Left lobe of liver (tissue), 2 donors: ENCODE measurements at regions not wholly inside any gene's neighbourhood (a gene's known extent, or its start where the extent isn't known, plus 50 kb on each side); places are given as distances from the start of the nearest gene placed in this dataset.
A peak's percentile ranks its signal among the peaks of the same experiment; 100 is the strongest.
"Not testable (repeated sequence)": the region's sequence is repeated elsewhere in the genome, so short reads cannot be mapped to it uniquely, and the experiment has no call there.

ENCODE experiments used
- ATAC-seq: fragments of 200-7000 bp; cut with Tn5 transposase; one replicate; pipeline ENCODE4 v1.9.1; 2020; ENCODE audit warnings: mild to moderate bottlenecking, moderate library complexity
- DNase-seq: peaks from one replicate; pipeline ENCODE4 v3.0.0-alpha.2; 2020; ENCODE audit warnings: low spot score
- donor health status: DM: no; HTN: no; CAD: no; lungs with moderate emphysema.
- donor health status: DM: no; HTN: yes; CAD: no.

DNA sequence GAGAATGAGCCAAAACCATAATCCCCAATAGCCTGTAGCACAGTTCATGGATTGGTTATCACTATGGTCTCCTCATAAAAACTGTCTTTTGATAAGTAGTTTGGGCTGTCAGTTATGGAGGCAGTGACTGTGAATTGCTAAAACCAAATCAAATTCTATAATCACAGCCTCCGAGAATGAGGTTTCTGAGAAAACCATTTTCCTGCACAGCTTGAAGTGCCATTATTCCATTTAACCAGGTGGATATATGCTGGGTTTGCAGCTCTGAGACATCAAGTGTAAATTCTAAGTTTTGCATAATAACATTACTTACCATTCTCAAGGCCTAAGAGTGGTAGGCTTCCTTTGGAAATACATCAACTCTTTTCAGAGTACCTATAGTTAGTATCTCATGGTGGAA, 485.4 kb downstream of the FRK start:
- DNase-seq: no peak
- no peak for ATAC-seq

DNA sequence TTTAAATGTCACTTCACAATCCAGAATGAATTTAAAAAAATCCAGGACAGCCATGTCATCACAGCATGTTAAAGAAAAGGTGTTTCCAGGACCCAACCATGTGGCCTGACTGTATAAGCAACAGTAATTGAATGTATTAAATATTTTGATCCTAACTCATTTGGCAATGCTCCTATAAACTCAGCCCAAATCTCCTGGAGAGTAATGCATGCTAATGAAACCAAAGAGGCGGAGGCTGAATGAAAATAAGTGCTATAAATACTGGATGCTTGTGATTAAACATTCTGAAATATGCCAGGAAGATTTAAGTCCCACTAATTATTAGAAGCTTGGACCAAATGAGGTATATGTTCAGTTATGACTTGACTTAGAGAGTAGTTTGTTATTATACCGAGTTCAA, 486.8 kb downstream of the FRK start:
- ATAC-seq: no peak
- no peak for DNase-seq

DNA sequence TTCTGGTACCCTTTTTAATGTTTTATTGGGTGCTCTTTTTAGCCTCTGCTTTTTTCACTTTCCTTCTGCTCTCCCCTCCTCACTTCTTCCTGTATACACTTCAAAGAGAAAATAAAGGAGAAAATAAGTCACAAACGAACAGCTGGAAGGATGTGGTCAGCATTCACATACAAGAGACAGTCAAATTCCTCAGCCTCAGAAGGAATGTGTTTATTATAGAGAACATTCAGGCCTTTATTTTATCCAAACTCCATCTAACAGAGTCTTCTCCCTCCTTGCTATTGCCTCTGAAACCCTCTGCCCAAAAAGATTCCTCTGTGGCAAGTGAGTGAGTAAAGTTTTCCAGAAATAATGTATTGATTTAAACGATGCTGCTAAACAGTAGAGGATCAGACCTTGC, 490.4 kb downstream of the FRK start:
- no peak for DNase-seq
- no peak for ATAC-seq

DNA sequence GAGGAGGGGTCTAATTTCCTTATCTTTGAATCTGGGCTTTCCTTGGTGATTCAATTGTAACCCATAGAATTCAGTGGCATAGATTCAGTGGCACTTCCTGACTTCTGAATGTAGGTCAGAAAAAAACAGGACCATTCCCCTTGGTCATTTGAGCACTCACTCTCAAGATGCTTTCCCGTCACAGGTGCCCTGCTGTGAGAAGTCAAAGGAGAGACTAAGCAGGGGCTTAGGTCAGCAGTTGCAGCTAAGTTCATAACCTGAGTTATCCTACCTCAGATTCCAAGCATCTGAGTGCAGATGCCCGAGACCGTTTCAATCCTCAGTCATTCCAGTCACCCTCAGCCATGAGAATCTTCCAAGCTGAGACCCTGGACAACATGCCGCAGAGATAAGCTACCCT, 506.6 kb downstream of the FRK start:
- ATAC-seq (no peak), DNase-seq (no peak)

DNA sequence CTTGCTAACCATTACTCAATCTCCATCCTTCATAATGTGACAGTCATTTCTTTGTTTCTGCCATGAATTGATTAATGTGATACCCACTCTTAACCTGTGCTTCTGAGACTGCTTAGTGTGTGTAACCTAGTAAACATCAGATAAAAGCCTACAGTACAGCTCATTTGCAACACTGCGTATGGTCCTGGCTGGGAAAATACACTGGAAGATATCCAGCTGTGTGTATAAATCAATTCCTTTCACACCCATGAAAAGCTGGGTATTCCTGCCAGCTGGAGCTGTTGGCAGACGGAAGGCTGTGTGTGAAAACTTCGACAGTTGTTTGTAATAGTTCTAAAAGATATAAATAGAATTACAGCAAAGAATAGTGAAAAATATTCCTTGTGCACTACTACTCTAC, 509.2 kb downstream of the FRK start:
- ATAC-seq: peak; percentile 87
- peak; percentile 49 for DNase-seq

DNA sequence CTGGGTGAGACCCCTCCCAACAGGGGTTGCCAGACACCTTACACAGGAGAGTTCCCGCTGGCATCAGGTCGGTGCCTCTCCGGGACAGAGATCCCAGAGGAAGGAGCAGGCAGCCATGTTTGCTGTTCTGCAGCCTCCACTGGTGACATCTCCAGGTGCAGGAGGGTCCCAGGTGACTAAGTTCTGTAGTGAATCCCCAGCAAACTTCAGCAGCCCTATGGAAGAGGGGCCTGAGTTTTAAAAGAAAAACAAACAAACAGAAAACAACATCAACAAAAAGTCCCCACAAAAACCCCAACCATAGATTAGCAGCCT, 515.1 kb downstream of the FRK start:
- DNase-seq: peak; percentile 33
- no peak for ATAC-seq

DNA sequence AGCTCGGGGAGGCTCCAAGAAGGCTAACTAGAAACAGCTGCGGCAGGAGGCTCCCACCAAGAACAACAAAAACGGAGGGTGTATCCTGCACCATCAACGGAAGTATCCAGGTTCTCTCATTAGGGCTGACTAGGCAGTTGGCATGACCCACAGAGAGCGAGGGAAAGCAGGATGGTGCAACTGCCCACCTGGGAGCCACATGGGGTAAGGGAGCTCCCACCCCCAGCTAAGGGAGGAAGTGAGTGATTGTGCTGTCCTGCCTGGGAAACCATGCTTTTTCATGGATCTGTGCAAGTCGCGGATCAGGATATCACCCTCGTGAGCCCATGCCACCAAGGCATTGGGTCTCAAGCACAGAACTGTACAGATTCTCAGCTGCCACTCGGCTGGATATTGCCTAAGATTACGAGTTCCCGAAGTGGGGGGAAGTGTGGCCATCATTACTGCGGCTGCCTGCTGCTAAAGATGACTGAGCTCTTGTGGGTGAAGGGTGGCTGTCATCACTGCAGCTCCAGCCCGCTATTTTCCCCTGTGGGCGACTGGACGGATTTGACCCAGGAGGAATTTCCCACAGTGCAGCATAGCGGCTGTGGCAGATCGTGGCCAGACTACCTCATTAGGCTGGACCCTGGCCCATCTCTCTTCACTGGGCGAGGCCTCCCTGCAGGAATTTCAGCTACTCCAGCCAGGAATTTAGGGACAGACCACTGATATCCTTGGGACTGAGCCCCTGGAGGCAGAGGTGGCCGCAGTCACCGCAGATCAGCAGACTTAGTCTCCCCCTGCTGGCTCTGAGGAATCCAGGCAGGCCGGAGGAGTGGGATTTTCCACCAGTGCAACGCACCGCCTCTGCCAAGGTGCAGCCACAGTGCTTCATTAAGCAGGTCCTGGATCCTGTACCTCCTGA, 515.7 kb downstream of the FRK start:
- DNase-seq (no peak), ATAC-seq (no peak)

DNA sequence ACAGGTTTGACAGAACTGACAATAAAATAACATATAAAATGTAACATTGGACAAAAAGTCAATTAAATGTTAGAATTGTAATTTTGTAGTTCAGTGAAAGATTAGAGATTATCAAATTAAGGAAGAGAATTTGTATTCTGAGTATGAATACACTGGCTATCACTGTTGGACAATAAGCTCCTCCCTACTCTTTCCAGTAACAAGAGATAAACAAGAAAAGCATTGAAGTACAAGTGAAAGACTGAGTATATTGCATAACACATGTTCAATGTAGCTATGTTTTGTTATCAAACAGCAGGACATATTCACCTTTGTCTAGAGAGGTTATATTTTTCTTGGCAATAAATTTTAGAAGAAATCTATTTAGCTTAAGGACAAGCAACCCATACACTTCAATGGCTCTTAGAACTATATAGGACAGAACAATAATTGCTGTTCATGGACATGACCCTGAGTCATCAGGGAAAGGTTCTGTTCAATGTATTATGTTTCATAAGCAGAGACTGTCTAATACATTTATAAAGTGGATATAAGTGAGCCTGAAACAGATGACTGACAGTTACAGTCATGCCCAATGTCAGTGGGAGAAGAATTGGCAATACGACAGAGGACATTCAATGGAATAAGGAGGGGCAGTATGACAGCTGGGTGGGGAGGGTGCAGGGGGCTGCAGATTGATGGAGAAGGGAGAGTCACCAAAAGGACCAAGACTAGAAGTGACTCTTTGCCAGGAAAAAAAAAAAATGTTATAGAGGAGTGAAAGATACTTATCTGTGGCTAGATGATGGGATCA, 520.4 kb downstream of the FRK start:
- DNase-seq: no peak
- ATAC-seq: peak; percentile 22

DNA sequence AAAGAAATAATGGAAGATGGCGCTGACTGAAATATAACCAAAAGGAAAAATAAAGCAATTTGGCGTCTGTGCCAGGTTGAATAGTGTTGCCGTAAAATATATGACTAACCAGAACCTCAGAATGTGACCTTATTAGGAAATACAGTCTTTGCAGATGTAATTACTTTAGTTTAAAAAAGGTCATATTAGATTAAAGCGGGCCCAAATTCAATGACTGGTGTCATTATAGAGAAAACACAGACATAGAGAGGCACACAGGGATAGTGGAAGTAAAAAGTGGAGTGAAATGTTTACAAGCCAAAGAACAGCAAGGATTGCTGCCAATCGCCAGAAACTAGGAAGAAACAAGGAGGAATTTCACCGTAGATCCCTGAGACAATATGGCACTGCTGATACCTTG, 521.2 kb downstream of the FRK start:
- ATAC-seq: no peak

DNA sequence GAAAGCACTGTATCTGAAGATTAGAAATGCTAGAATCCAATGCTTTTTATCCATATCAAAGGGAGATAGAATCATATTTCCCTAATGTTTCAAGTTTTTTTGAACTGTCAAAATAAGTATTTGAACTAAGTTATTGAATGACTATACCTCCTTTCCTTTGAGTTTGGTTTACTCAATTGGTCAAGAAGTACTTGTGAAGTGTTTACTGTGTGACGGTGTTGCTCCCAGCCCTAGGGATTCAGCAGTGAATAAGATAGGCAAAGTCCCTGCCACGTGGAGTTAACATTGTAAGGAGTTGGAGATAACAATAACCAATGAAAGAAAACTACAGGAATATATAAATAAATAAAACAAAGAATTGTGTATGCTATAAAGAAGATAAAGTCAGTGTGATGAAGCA, 535.9 kb downstream of the FRK start:
- ATAC-seq: no peak

More for the DNA sequence above, 521.2 kb downstream of the FRK start:
- DNase-seq: no peak

DNA sequence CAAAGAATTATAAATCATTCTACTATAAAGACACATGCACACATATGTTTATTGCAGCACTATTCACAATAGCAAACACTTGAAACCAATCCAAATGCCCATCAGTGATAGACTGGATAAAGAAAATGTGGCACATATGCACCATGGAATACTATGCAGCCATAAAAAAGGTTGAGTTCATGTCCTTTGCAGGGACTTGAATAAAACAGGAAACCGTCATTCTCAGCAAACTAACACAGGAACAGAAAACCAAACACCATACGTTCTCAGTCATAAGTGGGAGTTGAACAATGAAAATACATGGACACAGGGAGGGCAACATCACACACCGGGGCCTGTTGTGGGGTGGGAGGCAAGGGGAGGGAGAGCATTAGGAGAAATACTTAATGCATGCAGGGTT, 538.9 kb downstream of the FRK start:
- not testable (repeated sequence) for ATAC-seq, DNase-seq

More for the DNA sequence above, 535.9 kb downstream of the FRK start:
- no peak for DNase-seq

DNA sequence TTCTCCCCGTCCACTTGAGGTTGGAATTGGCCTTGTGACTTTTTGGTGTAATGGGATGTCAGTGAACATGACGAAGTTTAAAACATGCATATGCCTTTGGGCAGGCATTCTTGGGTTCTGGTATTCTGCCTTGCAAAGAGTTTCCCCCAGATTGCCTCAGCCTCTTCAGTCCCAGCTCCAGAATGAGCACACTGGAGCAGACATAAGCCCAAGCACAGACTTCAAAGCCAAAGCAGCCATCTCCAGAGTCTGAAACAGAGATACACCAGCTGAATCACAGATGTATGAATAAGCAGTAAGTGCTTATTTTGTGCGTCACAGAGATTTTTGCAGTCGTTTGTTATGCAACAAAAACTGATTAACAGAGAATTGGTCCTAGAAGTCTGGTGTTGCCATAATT, 546.0 kb downstream of the FRK start:
- no peak for ATAC-seq

DNA sequence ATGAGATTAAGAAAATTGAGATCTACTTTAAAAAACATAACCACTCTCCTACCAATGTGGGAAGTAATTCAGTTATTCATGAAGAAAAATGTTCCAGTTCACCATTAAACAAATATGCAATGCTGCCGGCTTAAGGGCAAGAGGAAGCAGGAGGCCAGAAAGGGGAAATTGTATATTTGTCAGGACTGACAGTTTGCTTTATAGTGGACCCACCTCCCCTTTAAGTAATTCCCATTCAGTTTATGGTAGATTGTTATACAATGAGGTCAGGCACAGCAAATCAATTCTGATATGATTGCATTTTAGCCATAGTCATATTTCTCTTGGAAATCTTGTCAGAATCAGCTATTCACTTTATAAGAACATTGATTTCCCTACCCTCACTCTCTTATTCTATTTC, 547.8 kb downstream of the FRK start:
- ATAC-seq (no peak), DNase-seq (no peak)

More for the DNA sequence above, 546.0 kb downstream of the FRK start:
- no peak for DNase-seq

DNA sequence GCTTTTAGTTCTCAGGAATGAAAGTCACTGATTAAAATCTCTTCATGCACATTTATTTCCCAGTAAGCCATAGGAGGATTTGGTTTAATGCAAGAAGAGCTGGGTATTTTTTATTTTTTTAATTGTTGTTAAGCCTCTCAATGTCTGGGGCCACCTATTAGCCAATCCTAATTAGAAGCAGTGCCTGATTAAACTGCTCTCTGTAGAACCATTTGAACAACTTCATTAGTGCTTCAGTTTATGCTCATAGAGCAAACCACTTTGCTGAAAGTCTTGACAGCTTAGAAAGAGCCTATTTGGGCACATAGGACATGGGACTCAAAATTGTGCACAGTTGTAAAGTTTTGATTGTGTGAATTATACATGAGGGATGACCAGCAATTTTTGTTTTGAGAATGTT, 548.9 kb downstream of the FRK start:
- no peak for DNase-seq

DNA sequence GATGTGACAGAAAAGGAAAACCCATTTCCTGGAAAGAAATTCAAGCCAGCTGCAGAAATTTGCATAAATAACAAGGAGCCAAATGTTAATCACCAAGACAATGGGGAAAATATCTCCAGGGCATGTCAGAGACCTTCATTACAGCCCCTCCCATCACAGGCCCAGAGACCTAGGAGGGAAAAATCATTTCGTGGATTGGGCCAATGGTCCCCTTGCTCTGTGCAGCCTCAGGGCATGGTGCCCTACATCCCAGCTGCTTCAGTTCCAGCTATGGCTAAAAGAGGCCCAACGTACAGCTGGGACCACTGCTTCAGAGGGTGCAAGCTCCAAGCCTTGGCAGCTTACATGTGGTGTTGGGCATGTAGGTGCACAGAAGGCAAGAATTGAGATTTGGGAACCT, 558.3 kb downstream of the FRK start:
- ATAC-seq: not testable (repeated sequence)

More for the DNA sequence above, 548.9 kb downstream of the FRK start:
- no peak for ATAC-seq

DNA sequence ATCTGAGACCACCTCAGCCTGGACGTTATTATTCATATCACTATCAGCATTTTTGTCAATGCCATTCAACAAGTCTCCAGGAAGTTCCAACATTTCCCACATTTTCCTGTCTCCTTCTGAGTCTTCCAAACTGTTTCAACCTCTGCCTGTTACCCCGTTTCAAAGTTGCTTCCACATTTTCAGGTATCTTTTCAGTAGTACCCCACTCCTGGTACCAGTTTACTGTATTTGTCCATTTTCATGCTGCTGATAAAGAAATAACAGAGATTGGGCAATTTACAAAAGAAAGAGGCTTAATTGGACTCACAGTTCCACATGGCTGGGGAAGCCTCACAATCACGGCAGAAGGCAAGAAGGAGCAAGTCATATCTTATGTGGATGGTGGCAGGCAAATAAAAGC, 565.5 kb downstream of the FRK start:
- ATAC-seq (no peak), DNase-seq (no peak)

More for the DNA sequence above, 558.3 kb downstream of the FRK start:
- DNase-seq: not testable (repeated sequence)

DNA sequence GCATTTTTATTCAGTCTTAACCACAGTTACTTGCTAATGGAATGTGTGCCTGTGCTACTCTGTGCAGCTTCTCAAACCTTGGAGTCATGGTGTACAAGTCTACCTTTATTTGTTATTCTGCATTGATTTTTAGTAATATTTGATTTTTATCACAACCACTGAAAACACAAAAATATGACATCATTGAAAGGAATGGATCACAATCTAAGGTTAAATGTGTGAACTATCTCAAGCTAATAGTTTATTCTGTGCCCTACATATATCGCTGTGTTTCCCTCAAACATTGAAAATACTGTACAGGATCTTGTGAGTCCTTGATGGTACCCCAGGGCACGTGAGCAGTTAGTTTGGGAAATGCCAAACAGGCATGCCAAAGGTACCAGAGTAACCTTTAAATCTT, 573.4 kb downstream of the FRK start:
- no peak for ATAC-seq
- DNase-seq: no peak

DNA sequence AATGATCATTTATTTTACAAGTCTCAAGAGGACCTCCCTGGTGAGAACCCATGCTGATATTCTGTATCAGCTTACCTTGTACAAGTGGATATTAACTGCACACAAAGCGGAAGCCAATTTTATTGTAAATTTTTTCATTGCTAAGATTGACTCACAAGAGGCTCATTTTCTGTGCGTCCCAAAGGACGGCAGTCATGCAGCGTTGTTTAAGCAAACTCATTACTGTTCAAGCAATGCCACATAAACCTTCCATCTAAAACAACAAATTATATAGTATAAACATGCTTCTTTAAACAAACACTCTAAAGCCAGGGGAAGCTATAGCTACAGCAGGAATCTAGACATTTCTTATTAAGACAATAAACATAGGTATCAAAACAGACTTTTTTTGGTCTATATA, 575.3 kb downstream of the FRK start:
- no peak for DNase-seq
- no peak for ATAC-seq

DNA sequence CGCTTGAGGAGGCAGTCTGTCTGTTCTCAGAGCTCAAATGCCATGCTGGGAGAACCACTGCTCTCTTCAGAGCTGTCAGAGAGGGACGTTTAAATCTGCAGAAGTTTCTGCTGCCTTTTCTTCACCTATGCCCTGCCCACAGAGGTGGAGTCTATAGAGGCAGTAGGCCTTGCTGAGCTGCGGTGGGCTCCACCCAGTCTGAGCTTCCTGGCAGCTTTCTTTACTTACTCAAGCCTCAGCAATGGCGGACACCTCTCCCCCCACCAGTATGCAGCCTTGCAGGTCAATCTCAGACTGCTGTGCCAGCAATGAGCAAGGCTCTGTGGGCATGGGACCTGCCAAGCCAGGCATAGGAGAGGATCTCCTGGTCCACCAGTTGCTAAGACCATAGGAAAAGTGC, 580.1 kb downstream of the FRK start:
- not testable (repeated sequence) for ATAC-seq

DNA sequence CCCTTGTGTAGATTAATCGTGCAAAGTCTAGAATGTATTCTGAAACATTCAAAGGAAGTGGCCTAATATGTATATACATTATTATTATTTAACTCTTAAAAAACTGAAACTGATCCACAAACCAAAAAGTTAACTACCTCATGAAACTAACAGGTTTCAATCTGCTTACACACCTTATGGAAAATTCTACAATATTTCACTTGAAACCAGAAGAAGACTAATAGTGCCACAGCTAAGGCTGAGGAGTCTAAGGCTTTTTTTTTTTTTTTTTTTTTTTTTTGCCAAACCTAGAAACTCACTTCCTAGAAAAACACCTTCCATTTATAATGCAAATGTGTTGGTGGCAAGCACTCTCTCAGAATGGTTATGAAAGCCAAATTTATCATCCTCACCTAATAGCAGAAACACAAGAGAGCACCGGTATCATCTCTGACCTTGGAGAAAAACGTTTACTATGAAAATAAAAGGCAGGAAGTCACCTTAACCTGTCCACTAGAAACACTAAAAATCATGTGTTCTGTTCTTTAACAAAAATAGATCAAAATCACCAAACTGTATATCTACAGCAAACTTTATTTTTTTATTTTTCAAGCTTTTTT, 586.1 kb downstream of the FRK start:
- DNase-seq (no peak), ATAC-seq (no peak)

More for the DNA sequence above, 580.1 kb downstream of the FRK start:
- DNase-seq: not testable (repeated sequence)

DNA sequence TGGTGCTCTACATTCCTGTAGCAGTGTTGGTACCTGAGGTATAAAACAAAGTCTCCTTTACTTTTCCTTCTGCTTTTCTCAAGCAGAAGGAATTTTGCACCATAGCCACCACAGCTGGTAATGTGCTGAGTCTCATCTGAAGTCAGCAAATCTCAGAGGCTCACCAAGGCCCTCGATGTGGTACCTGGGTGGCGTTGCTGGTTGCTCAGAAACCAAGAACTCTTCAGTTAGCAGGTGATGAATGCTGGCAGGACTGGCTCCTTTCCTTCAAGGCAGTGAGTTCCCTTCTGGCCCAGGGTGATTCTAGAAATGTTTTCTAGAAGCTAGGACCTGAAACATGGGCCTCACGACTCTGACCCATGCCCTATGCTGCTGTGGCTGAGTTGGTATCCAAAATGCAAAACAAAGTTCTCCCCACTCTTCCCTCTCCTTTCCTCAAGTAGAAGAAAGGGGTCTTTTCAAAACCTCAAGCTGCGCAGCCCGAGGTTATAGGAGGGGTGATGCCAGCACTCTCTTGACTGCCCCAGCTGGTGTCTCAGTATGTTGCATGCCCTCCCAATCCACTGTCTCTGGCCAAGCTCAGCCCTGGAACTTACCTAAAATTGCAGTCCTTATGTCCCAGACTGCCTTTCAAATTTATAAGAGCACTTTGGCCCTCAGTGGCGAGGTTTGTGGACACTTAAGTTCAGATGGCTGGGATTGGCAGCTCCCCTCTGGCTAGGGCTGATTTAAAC, 592.3 kb downstream of the FRK start:
- no peak for ATAC-seq
- DNase-seq: no peak
